ENCODE measurements at regions not wholly inside any gene's neighbourhood (a gene's known extent, or its start where the extent isn't known, plus 50 kb on each side); places are given as distances from the start of the nearest gene placed in this dataset.

DNA sequence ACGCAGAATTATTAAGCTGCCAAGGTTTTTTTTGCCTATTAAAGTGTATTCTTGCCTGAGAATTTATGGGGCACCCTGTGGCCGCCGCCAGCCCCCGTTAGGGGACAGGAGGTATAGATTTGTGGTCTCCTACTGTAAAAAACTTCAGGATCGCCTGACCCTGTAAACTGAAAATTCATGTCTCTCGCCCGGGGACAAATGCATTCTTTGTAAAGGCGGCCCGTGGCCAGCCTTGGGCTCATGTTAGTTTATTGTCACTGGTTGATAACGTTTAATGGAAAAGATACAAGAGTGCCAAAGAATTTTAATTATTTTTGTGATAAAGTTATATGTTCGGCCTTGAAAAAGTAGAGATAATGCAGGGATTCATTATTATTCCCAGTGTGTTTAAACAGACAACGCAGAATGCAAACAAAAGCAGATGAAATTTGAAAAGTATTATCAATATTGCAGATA is 141.7 kb downstream of the URI1 start:
- no peak for TF ChIP-seq POLR2AphosphoS5 (IDR thresholded peaks at IDR 0.05; ENCODE audit: low read depth, low read length)
- TF ChIP-seq, protein P1, sequence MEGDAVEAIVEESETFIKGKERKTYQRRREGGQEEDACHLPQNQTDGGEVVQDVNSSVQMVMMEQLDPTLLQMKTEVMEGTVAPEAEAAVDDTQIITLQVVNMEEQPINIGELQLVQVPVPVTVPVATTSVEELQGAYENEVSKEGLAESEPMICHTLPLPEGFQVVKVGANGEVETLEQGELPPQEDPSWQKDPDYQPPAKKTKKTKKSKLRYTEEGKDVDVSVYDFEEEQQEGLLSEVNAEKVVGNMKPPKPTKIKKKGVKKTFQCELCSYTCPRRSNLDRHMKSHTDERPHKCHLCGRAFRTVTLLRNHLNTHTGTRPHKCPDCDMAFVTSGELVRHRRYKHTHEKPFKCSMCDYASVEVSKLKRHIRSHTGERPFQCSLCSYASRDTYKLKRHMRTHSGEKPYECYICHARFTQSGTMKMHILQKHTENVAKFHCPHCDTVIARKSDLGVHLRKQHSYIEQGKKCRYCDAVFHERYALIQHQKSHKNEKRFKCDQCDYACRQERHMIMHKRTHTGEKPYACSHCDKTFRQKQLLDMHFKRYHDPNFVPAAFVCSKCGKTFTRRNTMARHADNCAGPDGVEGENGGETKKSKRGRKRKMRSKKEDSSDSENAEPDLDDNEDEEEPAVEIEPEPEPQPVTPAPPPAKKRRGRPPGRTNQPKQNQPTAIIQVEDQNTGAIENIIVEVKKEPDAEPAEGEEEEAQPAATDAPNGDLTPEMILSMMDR (IDR thresholded peaks at IDR 0.05 in 2 of 3, conservative IDR thresholded peaks at IDR 0.05 in 1 of 3; ENCODE audit: borderline replicate concordance in 1 of 3, insufficient read depth in 1 of 3, low read depth in 2 of 3, low read length in 2 of 3): no peak
- no peak for TF ChIP-seq EZH2 (IDR thresholded peaks at IDR 0.05)
- TF ChIP-seq, protein P2, sequence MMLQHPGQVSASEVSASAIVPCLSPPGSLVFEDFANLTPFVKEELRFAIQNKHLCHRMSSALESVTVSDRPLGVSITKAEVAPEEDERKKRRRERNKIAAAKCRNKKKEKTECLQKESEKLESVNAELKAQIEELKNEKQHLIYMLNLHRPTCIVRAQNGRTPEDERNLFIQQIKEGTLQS (IDR thresholded peaks at IDR 0.05): no peak
- no peak for TF ChIP-seq RAD21 (IDR thresholded peaks at IDR 0.05; ENCODE audit: low read depth)
- TF ChIP-seq EZH2phosphoT487 (IDR thresholded peaks at IDR 0.05; ENCODE audit: borderline replicate concordance): no peak
- TF ChIP-seq YY1 (IDR thresholded peaks at IDR 0.05; ENCODE audit: extremely low read depth, insufficient replicate concordance, low read depth, low read length): no peak
- TF ChIP-seq TCF7L2 (IDR thresholded peaks at IDR 0.05; ENCODE audit: borderline replicate concordance, extremely low read depth, insufficient read depth, insufficient read length): no peak
- TF ChIP-seq ZFX (IDR thresholded peaks at IDR 0.05): no peak
- TF ChIP-seq POLR2A (IDR thresholded peaks at IDR 0.05; ENCODE audit: borderline replicate concordance, extremely low read depth, insufficient read depth, insufficient read length): no peak
- TF ChIP-seq FOSL1 (IDR thresholded peaks at IDR 0.05; ENCODE audit: low read depth): no peak
